Natural killer cell (primary cell): ENCODE measurements at regions not wholly inside any gene's neighbourhood (a gene's known extent, or its start where the extent isn't known, plus 50 kb on each side); places are given as distances from the start of the nearest gene placed in this dataset.

ENCODE experiments used
- ATAC-seq, 3 donors: fragments of 150-1000 bp in 2 of 3; fragments of 200-7000 bp in 1 of 3; cut with Tn5 transposase; 1 replicate in 1 of 3; 2 replicates in 2 of 3; pipeline ENCODE4 v1.10.0; 2021; ENCODE audit warnings: mild to moderate bottlenecking in 2 of 3, moderate library complexity in 2 of 3
- DNase-seq, 2 donors: peaks; one replicate each; pipeline versions ENCODE4 v3.0.0 to v3.0.0-alpha.2; 2013 to 2021; ENCODE audit warnings: mixed read lengths in 1 of 2
- H3K27ac ChIP-seq: one replicate; pipeline ENCODE4 v1.5.1; 2013; ENCODE audit warnings: mild to moderate bottlenecking, low read length
- H3K27me3 ChIP-seq: one replicate; pipeline ENCODE4 v1.6.1; 2013; ENCODE audit warnings: low read length; ENCODE audit not compliant: control insufficient read depth, insufficient read depth
- H3K36me3 ChIP-seq: one replicate; pipeline ENCODE4 v1.6.1; 2013; ENCODE audit warnings: low read length; ENCODE audit not compliant: control insufficient read depth, insufficient read depth
- H3K4me1 ChIP-seq: one replicate; pipeline ENCODE4 v1.6.1; 2013; ENCODE audit warnings: low read length; ENCODE audit not compliant: control insufficient read depth, insufficient read depth
- H3K4me3 ChIP-seq: one replicate; pipeline ENCODE4 v1.5.1; 2013; ENCODE audit warnings: low read length
- H3K9me3 ChIP-seq: one replicate; pipeline ENCODE4 v1.6.1; 2013; ENCODE audit warnings: low read length; ENCODE audit not compliant: control insufficient read depth, insufficient read depth
- H3K27ac Mint-ChIP-seq, 2 donors: one replicate each; pipeline ENCODE4 v1.8.0; 2022; ENCODE audit warnings: mild to moderate bottlenecking in 2 of 2, mixed read lengths in 2 of 2, moderate library complexity in 1 of 2
- H3K27me3 Mint-ChIP-seq, 2 donors: one replicate each; pipeline ENCODE4 v1.8.0; 2022; ENCODE audit warnings: low read depth in 2 of 2, mixed read lengths in 2 of 2
- H3K36me3 Mint-ChIP-seq: one replicate; pipeline ENCODE4 v1.8.0; 2022; ENCODE audit warnings: mixed read lengths
- H3K4me1 Mint-ChIP-seq, 2 donors: one replicate each; pipeline ENCODE4 v1.8.0; 2022; ENCODE audit warnings: mixed read lengths in 2 of 2
- H3K4me3 Mint-ChIP-seq: one replicate; pipeline ENCODE4 v1.8.0; 2022; ENCODE audit warnings: mild to moderate bottlenecking, moderate library complexity, mixed read lengths
- H3K9me3 Mint-ChIP-seq, 2 donors: one replicate each; pipeline ENCODE4 v1.8.0; 2022; ENCODE audit warnings: mixed read lengths in 2 of 2
- CTCF ChIP-seq: fragments of 200-600 bp; IDR thresholded peaks from one replicate; pipeline ENCODE4 v1.8.0; 2022; ENCODE audit warnings: antibody characterized with exemption
- WGBS: methylation state at CpG from one replicate; pipeline ENCODE4 v1.1.7; 2013; ENCODE audit warnings: missing lambda C conversion rate; ENCODE audit not compliant: insufficient coverage; 5-methylcytosine and 5-hydroxymethylcytosine counted together
- intact Hi-C: fragments of 100-400 bp; cut with micrococcal nuclease; formaldehyde crosslinking; loops from one replicate; pipeline ENCODE4 v1.14.2; 2022

DNA sequence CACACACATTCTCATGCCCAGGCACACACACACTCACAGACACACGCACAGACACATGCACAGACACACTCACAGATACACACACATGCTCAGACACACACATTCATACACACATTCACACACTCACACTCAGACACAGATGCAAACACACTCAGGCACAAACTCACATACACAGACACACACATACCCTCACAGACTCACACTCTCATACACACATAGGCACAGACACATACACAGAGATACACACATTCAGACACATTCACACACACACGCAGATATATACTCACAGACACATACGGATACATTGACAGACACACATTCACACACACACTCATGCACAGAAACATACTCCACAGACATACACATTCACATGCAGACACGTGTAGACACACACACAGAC is 89.6 kb downstream of the RBFOX3 start:
- Mint-ChIP-seq H3K27me3 (peaks cover 4% of the 10 kb centered on the region in 2 donors), H3K9me3 (no peaks in the 10 kb centered on the region), H3K4me1 (peaks cover 0 to 9% of the 10 kb centered on the region in 2 donors), H3K27ac (no peak overlapping the region), H3K4me3 (no peak overlapping the region), H3K36me3 (no peaks in the 10 kb centered on the region)
- H3K36me3 ChIP-seq: no peaks in the 10 kb centered on the region
- ATAC-seq (peak in 1 of 3 donors; percentile 11), DNase-seq (no peak)
- H3K4me1 ChIP-seq: no peaks in the 10 kb centered on the region
- H3K9me3 ChIP-seq: no peaks in the 10 kb centered on the region
- H3K27me3 ChIP-seq: no peaks in the 10 kb centered on the region
- H3K4me3 ChIP-seq: no peak overlapping the region
- intact Hi-C loops: no loop called here
- 84% methylated on average over 4 of the region's 4 CpGs for WGBS
- no peak overlapping the region for H3K27ac ChIP-seq
- no peak for TF ChIP-seq CTCF

DNA sequence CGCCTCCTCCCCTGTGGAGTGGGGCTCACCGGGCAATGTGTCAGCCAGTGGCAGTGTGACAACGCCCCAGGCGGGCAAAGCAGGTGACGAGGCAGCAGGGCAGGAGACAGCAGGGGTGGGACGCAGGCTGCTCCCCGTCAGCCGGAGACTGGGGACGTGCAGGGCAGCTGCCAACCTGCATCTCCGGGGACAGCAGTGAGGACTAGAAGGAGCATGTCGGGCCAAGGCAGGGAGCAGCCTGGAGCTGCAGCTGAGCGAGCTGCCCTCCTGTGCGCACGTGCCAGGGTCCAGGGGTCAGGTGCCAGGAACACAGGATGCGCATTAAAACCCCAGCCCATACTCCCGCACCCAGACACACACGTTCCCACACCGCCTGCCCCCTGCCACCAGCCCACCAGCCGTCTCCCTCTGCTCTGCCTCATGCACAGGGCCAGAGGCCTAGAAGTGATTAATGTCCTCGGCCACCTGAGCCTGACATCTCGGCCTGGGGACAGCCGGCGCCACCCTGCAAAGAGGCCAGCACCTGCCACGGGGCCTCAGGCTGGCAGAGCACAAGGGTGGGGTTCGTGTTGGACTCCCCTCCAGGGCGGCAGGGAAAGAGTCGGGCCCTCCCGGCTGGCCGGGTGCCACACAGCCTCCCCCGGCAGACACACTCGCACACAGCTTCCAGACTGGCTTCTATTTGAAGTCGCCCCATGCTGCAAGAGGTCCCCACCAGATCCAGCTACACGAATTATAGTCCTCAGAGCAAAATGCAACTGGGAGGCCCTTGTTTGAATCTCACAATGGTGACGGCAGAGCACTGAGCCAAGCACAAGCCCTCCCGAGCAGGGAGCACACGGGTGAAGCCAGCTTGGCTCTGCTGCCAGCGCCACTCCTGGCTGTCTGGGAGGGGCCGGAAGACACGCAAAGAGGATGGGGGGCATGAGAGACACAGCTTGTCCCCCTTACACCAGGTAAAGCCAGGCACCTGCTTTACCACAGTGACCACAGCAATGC is 90.4 kb downstream of the RBFOX3 start:
- intact Hi-C loops: no loop called here
- WGBS: 84% methylated on average over 39 of the region's 39 CpGs
- Histone ChIP-seq H3K27me3 (no peaks in the 10 kb centered on the region), H3K4me1 (no peaks in the 10 kb centered on the region), H3K9me3 (no peaks in the 10 kb centered on the region), H3K36me3 (no peaks in the 10 kb centered on the region), H3K27ac (no peak overlapping the region), H3K4me3 (no peak overlapping the region)
- Mint-ChIP-seq H3K36me3 (no peaks in the 10 kb centered on the region), H3K4me3 (no peak overlapping the region), H3K27ac (no peak overlapping the region), H3K4me1 (peaks cover 0 to 13% of the 10 kb centered on the region in 2 donors), H3K9me3 (no peaks in the 10 kb centered on the region), H3K27me3 (peaks cover 4 to 12% of the 10 kb centered on the region in 2 donors)
- ATAC-seq (no peak), DNase-seq (no peak)
- TF ChIP-seq CTCF: no peak

- H3K27me3 ChIP-seq: no peaks in the 10 kb centered on the region
These were observed 91.2 kb downstream of the RBFOX3 start for GRCh38 chr17:79519601-79520000.

More at GRCh38 chr17:79519601-79520000, 91.2 kb downstream of the RBFOX3 start:
- H3K27ac Mint-ChIP-seq: no peak overlapping the region
- DNase-seq (no peak), ATAC-seq (no peak)
- no peaks in the 10 kb centered on the region for H3K36me3 Mint-ChIP-seq
- no peak overlapping the region for H3K4me3 Mint-ChIP-seq
- H3K27me3 Mint-ChIP-seq: peaks cover 4 to 14% of the 10 kb centered on the region in 2 donors
- Histone ChIP-seq H3K4me1 (no peaks in the 10 kb centered on the region), H3K4me3 (no peak overlapping the region), H3K36me3 (no peaks in the 10 kb centered on the region), H3K9me3 (no peaks in the 10 kb centered on the region), H3K27ac (no peak overlapping the region)
- no peak for TF ChIP-seq CTCF
- intact Hi-C loops: no loop called here
- no peaks in the 10 kb centered on the region for H3K9me3 Mint-ChIP-seq
- 78% methylated on average over 11 of the region's 11 CpGs for WGBS
- H3K4me1 Mint-ChIP-seq: peaks cover 0 to 16% of the 10 kb centered on the region in 2 donors
